ENCODE measurements at regions not wholly inside any gene's neighbourhood (a gene's known extent, or its start where the extent isn't known, plus 50 kb on each side); places are given as distances from the start of the nearest gene placed in this dataset.

DNA sequence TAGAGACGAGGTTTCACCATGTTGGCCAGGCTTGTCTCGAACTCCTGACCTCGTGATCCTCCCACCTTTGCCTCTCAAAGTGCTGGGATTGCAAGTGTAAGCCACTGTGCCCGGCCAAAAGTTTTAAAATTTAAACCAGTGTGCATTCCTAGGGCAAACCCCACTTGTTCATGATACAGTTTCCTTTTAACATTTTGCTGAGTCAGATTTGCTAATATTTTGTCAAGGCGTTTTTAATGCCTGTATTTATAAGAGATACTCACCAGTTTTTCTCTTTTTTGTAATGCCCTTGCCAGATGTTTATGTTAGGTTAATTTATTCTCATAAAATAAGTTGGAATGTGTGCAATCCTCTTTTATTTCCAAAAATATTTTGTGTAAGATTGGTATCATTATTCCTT, 927.4 kb downstream of the DNAJB9 start:
- TF ChIP-seq, protein P1, sequence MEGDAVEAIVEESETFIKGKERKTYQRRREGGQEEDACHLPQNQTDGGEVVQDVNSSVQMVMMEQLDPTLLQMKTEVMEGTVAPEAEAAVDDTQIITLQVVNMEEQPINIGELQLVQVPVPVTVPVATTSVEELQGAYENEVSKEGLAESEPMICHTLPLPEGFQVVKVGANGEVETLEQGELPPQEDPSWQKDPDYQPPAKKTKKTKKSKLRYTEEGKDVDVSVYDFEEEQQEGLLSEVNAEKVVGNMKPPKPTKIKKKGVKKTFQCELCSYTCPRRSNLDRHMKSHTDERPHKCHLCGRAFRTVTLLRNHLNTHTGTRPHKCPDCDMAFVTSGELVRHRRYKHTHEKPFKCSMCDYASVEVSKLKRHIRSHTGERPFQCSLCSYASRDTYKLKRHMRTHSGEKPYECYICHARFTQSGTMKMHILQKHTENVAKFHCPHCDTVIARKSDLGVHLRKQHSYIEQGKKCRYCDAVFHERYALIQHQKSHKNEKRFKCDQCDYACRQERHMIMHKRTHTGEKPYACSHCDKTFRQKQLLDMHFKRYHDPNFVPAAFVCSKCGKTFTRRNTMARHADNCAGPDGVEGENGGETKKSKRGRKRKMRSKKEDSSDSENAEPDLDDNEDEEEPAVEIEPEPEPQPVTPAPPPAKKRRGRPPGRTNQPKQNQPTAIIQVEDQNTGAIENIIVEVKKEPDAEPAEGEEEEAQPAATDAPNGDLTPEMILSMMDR (IDR thresholded peaks at IDR 0.05; ENCODE audit: insufficient read depth, low read length), result no peak
- no peak for TF ChIP-seq GABPA (IDR thresholded peaks at IDR 0.05; ENCODE audit: low read depth)
- TF ChIP-seq, protein P2, sequence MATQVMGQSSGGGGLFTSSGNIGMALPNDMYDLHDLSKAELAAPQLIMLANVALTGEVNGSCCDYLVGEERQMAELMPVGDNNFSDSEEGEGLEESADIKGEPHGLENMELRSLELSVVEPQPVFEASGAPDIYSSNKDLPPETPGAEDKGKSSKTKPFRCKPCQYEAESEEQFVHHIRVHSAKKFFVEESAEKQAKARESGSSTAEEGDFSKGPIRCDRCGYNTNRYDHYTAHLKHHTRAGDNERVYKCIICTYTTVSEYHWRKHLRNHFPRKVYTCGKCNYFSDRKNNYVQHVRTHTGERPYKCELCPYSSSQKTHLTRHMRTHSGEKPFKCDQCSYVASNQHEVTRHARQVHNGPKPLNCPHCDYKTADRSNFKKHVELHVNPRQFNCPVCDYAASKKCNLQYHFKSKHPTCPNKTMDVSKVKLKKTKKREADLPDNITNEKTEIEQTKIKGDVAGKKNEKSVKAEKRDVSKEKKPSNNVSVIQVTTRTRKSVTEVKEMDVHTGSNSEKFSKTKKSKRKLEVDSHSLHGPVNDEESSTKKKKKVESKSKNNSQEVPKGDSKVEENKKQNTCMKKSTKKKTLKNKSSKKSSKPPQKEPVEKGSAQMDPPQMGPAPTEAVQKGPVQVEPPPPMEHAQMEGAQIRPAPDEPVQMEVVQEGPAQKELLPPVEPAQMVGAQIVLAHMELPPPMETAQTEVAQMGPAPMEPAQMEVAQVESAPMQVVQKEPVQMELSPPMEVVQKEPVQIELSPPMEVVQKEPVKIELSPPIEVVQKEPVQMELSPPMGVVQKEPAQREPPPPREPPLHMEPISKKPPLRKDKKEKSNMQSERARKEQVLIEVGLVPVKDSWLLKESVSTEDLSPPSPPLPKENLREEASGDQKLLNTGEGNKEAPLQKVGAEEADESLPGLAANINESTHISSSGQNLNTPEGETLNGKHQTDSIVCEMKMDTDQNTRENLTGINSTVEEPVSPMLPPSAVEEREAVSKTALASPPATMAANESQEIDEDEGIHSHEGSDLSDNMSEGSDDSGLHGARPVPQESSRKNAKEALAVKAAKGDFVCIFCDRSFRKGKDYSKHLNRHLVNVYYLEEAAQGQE (IDR thresholded peaks at IDR 0.05; ENCODE audit: insufficient replicate concordance, low read depth), result no peak
- no peak for TF ChIP-seq POLR2AphosphoS5 (IDR thresholded peaks at IDR 0.05; ENCODE audit: low read depth)

Data from HL-60 (cell line).